Neural cell (in vitro differentiated cells): ENCODE measurements at regions not wholly inside any gene's neighbourhood (a gene's known extent, or its start where the extent isn't known, plus 50 kb on each side); places are given as distances from the start of the nearest gene placed in this dataset.

Experiments used
- EZH2 ChIP-seq: fragments of 200-600, 300-800 bp; shearing (Covaris generic), sonication (generic); IDR thresholded peaks from 2 replicates; pipeline ENCODE4 v1.6.1; 2014; ENCODE audit warnings: antibody characterized with exemption, low read length, borderline replicate concordance, mild to moderate bottlenecking; ENCODE audit not compliant: insufficient read depth, poor library complexity, severe bottlenecking
- MXI1 ChIP-seq: fragments of 450-650 bp; conservative IDR thresholded peaks from 2 replicates; pipeline ENCODE4 v1.6.1; 2014; ENCODE audit warnings: antibody characterized with exemption, mild to moderate bottlenecking; ENCODE audit not compliant: poor library complexity, severe bottlenecking
- TF ChIP-seq, protein P1 (sequence below): fragments of 450-650 bp; IDR thresholded peaks from 2 replicates; pipeline ENCODE4 v1.5.1; 2014; ENCODE audit warnings: antibody characterized with exemption, mild to moderate bottlenecking, moderate library complexity; ENCODE audit not compliant: poor library complexity, severe bottlenecking
- TF ChIP-seq, protein P2 (sequence below): IDR thresholded peaks from 2 replicates; pipeline ENCODE4 v1.6.1; 2012; ENCODE audit warnings: borderline replicate concordance

DNA sequence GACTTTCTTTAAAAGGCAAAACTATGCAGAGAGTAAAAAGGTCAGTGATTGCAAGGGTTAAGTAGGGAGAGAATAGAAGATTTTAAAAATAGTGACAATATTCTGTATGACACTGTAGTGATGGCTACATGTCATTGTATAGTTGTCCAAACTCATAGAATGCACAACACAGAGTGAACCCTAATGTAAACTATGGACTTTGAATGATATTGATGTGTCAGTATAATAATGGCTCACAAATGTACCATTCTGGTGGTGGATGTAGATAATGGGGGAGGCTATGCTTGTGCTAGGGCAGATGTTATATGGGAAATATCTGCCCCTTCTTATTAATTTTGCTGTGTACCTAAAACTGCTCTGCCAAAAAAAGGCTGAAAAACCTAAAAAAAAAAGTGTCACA is 468.9 kb downstream of the KIF4B start:
- TF ChIP-seq, protein P1, sequence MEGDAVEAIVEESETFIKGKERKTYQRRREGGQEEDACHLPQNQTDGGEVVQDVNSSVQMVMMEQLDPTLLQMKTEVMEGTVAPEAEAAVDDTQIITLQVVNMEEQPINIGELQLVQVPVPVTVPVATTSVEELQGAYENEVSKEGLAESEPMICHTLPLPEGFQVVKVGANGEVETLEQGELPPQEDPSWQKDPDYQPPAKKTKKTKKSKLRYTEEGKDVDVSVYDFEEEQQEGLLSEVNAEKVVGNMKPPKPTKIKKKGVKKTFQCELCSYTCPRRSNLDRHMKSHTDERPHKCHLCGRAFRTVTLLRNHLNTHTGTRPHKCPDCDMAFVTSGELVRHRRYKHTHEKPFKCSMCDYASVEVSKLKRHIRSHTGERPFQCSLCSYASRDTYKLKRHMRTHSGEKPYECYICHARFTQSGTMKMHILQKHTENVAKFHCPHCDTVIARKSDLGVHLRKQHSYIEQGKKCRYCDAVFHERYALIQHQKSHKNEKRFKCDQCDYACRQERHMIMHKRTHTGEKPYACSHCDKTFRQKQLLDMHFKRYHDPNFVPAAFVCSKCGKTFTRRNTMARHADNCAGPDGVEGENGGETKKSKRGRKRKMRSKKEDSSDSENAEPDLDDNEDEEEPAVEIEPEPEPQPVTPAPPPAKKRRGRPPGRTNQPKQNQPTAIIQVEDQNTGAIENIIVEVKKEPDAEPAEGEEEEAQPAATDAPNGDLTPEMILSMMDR = no peak
- TF ChIP-seq, protein P2, sequence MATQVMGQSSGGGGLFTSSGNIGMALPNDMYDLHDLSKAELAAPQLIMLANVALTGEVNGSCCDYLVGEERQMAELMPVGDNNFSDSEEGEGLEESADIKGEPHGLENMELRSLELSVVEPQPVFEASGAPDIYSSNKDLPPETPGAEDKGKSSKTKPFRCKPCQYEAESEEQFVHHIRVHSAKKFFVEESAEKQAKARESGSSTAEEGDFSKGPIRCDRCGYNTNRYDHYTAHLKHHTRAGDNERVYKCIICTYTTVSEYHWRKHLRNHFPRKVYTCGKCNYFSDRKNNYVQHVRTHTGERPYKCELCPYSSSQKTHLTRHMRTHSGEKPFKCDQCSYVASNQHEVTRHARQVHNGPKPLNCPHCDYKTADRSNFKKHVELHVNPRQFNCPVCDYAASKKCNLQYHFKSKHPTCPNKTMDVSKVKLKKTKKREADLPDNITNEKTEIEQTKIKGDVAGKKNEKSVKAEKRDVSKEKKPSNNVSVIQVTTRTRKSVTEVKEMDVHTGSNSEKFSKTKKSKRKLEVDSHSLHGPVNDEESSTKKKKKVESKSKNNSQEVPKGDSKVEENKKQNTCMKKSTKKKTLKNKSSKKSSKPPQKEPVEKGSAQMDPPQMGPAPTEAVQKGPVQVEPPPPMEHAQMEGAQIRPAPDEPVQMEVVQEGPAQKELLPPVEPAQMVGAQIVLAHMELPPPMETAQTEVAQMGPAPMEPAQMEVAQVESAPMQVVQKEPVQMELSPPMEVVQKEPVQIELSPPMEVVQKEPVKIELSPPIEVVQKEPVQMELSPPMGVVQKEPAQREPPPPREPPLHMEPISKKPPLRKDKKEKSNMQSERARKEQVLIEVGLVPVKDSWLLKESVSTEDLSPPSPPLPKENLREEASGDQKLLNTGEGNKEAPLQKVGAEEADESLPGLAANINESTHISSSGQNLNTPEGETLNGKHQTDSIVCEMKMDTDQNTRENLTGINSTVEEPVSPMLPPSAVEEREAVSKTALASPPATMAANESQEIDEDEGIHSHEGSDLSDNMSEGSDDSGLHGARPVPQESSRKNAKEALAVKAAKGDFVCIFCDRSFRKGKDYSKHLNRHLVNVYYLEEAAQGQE = no peak
- no peak for TF ChIP-seq MXI1
- no peak for TF ChIP-seq EZH2
